Thyroid gland (tissue), 4 donors: ENCODE measurements at regions not wholly inside any gene's neighbourhood (a gene's known extent, or its start where the extent isn't known, plus 50 kb on each side); places are given as distances from the start of the nearest gene placed in this dataset.
"Not testable (repeated sequence)": the region's sequence is repeated elsewhere in the genome, so short reads cannot be mapped to it uniquely, and the experiment has no call there.

Experiments used
- DNase-seq, 2 donors: peaks; one replicate each; pipeline ENCODE4 v3.0.0-alpha.2; 2019
- H3K27ac ChIP-seq, 3 donors: fragments of 200-600 bp; sonication (generic); 1 replicate in 2 of 3; 2 replicates in 1 of 3; pipeline ENCODE4 v1.5.1; 2016 to 2019; ENCODE audit warnings: mild to moderate bottlenecking in 1 of 3, moderate library complexity in 1 of 3
- H3K27me3 ChIP-seq: fragments of 200-600 bp; sonication (generic); one replicate; pipeline ENCODE4 v1.5.1; 2019
- H3K36me3 ChIP-seq, 2 donors: fragments of 200-600 bp; sonication (generic); one replicate each; pipeline ENCODE4 v1.5.1; 2016 to 2019
- H3K4me1 ChIP-seq, 2 donors: fragments of 200-600 bp; sonication (generic); one replicate each; pipeline ENCODE4 v1.5.1; 2017 to 2019
- H3K4me3 ChIP-seq, 3 donors: fragments of 200-600 bp; sonication (generic); replicated peaks in 1 of 3; 1 replicate in 2 of 3; 2 replicates in 1 of 3; pipeline ENCODE4 v1.5.1; 2016; ENCODE audit warnings: mild to moderate bottlenecking in 1 of 3
- H3K9me3 ChIP-seq: fragments of 200-600 bp; sonication (generic); one replicate; pipeline ENCODE4 v1.5.1; 2017
- POLR2A ChIP-seq, 2 donors: fragments of 450-650 bp; IDR thresholded peaks; one replicate each; pipeline ENCODE4 v1.6.1; 2017; ENCODE audit warnings: antibody characterized with exemption in 2 of 2, mild to moderate bottlenecking in 2 of 2, moderate library complexity in 1 of 2
- WGBS, 2 donors: methylation state at CpG; one replicate each; pipeline ENCODE4 v1.1.5; 2017; 5-methylcytosine and 5-hydroxymethylcytosine counted together
- intact Hi-C: fragments of 100-400 bp; cut with DNase I; formaldehyde crosslinking; loops from one replicate; pipeline ENCODE4 v1.15.1; 2023
- TF ChIP-seq, protein P1 (sequence below), 6 experiments: fragments of 200-600 bp in 3 of 6; fragments of 450-650 bp in 3 of 6; sonication (generic) in 3 of 6; IDR thresholded peaks; one replicate each; pipeline ENCODE4 v1.5.1; 2016 to 2019; ENCODE audit warnings: antibody characterized with exemption in 6 of 6, mild to moderate bottlenecking in 2 of 6, inconsistent platforms in 1 of 6, moderate library complexity in 1 of 6

DNA sequence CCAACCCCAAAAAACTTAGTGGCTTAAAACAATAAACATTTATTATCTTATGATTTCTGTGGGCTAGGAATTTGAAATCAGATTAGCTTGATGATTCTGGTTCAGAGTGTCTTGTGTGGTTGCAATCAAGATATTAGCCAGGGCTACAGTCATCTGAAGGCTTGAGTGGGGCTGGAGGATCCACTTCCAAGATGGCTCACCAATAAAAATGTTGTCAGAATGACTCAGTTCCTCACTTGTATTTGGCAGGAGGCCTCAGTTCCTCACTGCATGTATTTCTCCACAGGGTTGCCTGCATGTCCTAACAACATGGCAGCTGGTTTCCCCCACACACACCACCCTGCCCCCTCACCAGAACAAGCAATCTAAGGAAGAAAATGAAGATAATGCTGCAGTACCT lies 98.2 kb upstream of the NIPBL start:
- no peak for DNase-seq
- no peaks in the 10 kb centered on the region for H3K4me1 ChIP-seq
- no peaks in the 10 kb centered on the region for H3K36me3 ChIP-seq
- no peaks in the 10 kb centered on the region for H3K27me3 ChIP-seq
- no peak overlapping the region for H3K4me3 ChIP-seq
- intact Hi-C loops = no loop called here
- no peak overlapping the region for H3K27ac ChIP-seq
- no peaks in the 10 kb centered on the region for H3K9me3 ChIP-seq
- no peak for TF ChIP-seq POLR2A (IDR thresholded peaks at IDR 0.05)
- TF ChIP-seq, protein P1, sequence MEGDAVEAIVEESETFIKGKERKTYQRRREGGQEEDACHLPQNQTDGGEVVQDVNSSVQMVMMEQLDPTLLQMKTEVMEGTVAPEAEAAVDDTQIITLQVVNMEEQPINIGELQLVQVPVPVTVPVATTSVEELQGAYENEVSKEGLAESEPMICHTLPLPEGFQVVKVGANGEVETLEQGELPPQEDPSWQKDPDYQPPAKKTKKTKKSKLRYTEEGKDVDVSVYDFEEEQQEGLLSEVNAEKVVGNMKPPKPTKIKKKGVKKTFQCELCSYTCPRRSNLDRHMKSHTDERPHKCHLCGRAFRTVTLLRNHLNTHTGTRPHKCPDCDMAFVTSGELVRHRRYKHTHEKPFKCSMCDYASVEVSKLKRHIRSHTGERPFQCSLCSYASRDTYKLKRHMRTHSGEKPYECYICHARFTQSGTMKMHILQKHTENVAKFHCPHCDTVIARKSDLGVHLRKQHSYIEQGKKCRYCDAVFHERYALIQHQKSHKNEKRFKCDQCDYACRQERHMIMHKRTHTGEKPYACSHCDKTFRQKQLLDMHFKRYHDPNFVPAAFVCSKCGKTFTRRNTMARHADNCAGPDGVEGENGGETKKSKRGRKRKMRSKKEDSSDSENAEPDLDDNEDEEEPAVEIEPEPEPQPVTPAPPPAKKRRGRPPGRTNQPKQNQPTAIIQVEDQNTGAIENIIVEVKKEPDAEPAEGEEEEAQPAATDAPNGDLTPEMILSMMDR (IDR thresholded peaks at IDR 0.05) = no peak

- H3K27ac ChIP-seq, H3K27me3 ChIP-seq, H3K4me3 ChIP-seq, H3K36me3 ChIP-seq, DNase-seq, H3K9me3 ChIP-seq, H3K4me1 ChIP-seq: not testable (repeated sequence)
- WGBS, 2 donors = 100% methylated on average over 9 of the region's 26 CpGs; no CpG with 5 or more reads in 1 of the 2 donors
- intact Hi-C loops = loop anchor here (10.0 kb wide), 1 partner anchor 82 kb away; no protein-coding TSS in a partner anchor
These were observed 94.0 kb upstream of the NIPBL start for GRCh38 chr5:36782612-36783011.

DNA sequence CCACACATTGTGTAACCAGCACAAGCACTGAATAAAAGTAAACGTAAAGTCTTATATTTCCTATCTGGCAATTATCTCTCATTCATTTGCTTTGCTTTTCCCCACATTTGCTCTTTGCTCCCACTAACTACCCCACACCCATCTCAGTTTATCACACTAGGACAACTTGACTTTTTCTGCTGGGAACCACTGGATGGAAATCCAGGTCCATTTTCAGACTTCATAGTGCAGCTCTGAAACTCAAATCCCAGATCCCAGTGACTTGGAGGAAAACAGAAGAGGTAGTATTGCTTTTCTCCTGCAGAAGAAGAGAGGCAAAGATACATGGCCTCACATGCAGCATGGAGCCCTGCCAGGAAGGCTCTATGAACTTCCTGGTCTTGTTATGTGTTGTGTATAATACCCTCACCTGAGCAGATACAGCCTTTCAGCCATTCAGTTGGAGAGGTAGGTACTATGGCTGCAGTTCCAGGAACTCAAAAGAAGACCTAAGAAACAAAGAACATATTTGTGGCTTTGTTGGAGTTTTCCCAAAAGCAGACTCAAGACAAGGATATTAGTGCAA lies 90.0 kb upstream of the NIPBL start:
- DNase-seq = no peak
- 92 to 97% methylated on average over 1 of the region's 1 CpG for WGBS, 2 donors
- intact Hi-C loops = loop anchor here (10.0 kb wide), 1 partner anchor 78 kb away; no protein-coding TSS in a partner anchor
- no peaks in the 10 kb centered on the region for H3K9me3 ChIP-seq
- TF ChIP-seq, protein P1 (IDR thresholded peaks at IDR 0.05) = no peak
- TF ChIP-seq POLR2A (IDR thresholded peaks at IDR 0.05) = no peak
- no peaks in the 10 kb centered on the region for H3K27me3 ChIP-seq
- H3K4me3 ChIP-seq = no peak overlapping the region
- H3K4me1 ChIP-seq = no peaks in the 10 kb centered on the region
- no peaks in the 10 kb centered on the region for H3K36me3 ChIP-seq
- H3K27ac ChIP-seq = no peak overlapping the region

DNA sequence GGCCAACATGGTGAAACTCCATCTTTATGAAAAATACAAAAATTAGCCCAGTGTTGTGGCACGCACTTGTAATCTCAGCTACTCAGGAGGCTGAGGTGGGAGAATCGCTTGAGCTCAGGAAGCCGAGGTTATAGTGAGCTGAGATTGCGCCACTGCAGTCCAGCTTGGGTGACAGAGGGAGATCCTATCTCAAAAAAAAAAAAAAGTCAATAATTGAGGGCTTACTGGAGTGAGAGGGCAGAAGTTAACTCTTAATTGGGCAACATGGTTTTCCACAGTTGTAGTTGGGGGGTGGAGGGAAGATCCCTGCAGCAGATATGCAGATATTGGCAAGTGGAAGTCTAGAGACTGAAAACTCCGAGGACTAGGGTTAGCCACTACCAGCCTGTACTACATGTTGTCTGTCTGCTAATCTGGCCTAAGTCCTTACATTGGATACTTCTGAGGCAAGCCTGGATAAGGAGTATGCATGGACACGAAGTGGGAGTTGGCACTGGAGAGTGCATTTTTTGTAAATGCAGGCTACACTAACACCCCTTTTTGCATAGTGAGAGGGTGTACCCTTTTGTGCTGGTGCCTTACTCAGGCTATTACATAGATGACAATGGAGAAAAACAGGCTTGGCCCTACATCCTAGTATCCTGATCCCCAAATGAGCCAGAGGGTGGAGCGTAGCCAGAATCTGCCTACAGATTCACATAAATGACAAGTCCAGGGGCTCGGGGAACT lies 89.0 kb upstream of the NIPBL start:
- no peak for DNase-seq
- no peak overlapping the region for H3K4me3 ChIP-seq
- H3K9me3 ChIP-seq = no peaks in the 10 kb centered on the region
- 89 to 90% methylated on average over 8 of the region's 8 CpGs for WGBS, 2 donors
- no peaks in the 10 kb centered on the region for H3K27me3 ChIP-seq
- no peaks in the 10 kb centered on the region for H3K4me1 ChIP-seq
- intact Hi-C loops = loop anchor here (10.0 kb wide), 1 partner anchor 77 kb away; no protein-coding TSS in a partner anchor
- TF ChIP-seq POLR2A (IDR thresholded peaks at IDR 0.05) = no peak
- TF ChIP-seq, protein P1 (IDR thresholded peaks at IDR 0.05) = no peak
- no peaks in the 10 kb centered on the region for H3K36me3 ChIP-seq
- no peak overlapping the region for H3K27ac ChIP-seq

GRCh38 chr5:36790847-36791246 lies 85.7 kb upstream of the NIPBL start:
- Histone ChIP-seq H3K9me3 (no peaks in the 10 kb centered on the region), H3K4me3 (no peak overlapping the region), H3K27ac (no peak overlapping the region), H3K27me3 (no peaks in the 10 kb centered on the region), H3K4me1 (no peaks in the 10 kb centered on the region), H3K36me3 (no peaks in the 10 kb centered on the region)
- WGBS, 2 donors = 88 to 94% methylated on average over 1 of the region's 1 CpG
- no peak for DNase-seq
- TF ChIP-seq, protein P1 (IDR thresholded peaks at IDR 0.05) = no peak
- no peak for TF ChIP-seq POLR2A (IDR thresholded peaks at IDR 0.05)
- intact Hi-C loops = no loop called here
